Stromal cell of bone marrow (primary cell): ENCODE measurements at regions not wholly inside any gene's neighbourhood (a gene's known extent, or its start where the extent isn't known, plus 50 kb on each side); places are given as distances from the start of the nearest gene placed in this dataset.

Experiments
- DNase-seq: peaks from one replicate; pipeline ENCODE4 v3.0.0-alpha.2; 2012; ENCODE audit warnings: low read depth

DNA sequence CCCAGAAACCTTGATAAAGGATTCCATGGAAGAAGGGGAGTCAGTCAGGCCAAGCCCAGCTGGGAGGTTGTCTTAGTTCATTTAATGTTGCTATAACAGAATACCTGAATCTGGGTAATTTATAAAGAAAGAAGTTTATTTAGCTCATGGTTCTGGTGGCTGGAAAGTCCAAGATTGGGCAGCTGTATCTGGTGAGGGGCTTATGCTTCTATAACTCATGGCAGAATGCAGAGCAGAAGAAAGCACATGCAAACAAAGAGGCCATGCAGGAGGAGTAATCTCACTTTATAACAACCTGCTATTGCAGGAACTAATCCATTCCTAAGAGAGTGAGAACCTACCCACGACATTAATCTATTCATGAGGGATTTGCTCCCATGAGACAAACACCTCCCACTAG lies 54.2 kb upstream of the ANKRD1 start:
- DNase-seq: no peak

DNA sequence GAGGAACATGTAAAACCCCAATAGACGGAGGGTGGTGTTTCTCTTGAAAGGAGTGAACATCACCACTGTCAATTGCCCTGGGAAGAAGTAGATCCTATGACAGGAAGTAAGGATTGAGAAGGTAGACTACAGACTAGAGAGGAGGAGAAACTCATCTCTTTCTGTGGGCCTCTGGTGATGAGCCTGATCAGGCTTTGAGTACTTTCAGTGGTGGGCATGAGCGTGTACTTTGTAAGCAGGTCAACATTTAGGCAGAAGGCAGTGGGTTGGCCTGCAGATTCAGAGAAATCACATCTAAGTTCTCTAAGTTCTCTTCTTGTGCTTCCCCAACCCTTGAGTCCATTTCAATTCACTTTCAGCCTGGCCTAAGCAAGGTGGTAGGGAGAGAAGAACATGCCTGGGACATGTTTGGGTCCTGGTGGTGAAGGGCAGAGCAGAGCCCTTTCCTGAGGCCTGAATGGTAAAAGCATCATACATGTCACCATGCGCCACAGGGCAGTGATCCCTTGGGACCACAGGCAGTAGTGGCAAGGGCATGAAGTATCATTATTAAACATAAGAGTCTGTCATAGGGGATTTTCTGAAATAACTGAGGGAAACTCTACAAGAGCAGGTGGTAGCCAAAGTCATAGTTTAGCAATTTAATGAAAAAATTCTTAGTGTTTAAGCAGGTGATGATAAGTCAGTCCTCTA lies 56.4 kb upstream of the ANKRD1 start:
- no peak for DNase-seq

GRCh38 chr10:90977855-90978486 lies 57.1 kb upstream of the ANKRD1 start:
- DNase-seq: no peak

GRCh38 chr10:90982406-90983008 lies 61.6 kb upstream of the ANKRD1 start:
- no peak for DNase-seq

DNA sequence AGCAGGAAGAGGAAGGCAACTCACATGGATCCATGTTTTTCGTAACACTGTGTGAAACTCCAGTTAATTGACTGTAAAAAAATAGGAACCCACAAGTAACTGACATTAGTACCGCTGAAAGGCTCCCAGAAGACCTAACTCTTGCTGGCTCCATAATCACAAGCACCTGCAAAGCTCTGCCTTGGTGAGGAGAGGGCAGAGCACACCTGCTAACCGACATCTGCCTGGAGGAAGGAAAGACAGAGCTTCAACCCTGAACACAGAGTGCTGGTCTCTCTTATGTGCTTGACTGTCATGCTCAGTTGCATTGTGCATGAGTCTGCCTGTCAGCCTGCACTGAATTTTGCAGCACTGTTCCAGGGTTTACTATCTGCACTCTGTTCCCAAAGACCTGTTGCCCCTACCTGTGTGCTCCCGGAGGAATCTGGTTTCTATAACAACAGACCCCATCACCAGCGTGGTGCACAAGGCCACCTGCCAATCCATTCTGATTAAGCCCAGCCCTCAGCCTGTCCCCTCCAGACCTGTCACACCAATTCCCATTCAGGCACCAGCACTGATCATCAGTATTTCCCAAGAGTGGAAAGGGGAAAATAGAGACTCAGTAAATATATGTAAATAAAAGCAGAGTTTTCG lies 63.1 kb upstream of the ANKRD1 start:
- no peak for DNase-seq

GRCh38 chr10:90984898-90985297 lies 64.0 kb upstream of the ANKRD1 start:
- no peak for DNase-seq

DNA sequence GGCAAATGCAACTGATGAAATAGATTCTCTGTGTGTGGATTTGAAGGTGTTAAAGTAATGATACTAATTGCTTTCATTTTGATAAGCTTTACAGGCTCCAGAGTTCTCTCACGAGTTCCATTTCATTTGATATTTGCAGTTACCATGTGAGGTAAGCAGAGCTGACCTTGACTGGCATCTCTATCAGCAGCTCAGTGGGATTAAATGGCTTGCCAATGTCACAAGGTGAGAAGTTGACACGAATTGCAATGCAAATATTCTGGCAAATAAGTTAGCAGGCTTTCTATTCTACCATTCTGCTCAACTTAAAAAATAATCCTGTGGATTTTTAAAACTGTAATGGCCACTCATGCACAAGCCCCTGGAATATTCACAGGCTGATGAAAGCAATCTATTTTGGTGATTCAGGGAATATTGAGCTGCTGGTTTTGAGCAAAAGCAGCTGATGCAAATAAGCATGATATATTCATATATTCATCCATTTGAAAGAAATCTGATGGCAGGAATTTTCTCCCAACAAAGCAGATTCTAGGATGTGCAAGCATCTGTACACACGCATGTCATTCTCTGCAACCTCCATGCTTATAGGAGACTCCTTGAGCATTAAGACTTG lies 64.5 kb upstream of the ANKRD1 start:
- no peak for DNase-seq

DNA sequence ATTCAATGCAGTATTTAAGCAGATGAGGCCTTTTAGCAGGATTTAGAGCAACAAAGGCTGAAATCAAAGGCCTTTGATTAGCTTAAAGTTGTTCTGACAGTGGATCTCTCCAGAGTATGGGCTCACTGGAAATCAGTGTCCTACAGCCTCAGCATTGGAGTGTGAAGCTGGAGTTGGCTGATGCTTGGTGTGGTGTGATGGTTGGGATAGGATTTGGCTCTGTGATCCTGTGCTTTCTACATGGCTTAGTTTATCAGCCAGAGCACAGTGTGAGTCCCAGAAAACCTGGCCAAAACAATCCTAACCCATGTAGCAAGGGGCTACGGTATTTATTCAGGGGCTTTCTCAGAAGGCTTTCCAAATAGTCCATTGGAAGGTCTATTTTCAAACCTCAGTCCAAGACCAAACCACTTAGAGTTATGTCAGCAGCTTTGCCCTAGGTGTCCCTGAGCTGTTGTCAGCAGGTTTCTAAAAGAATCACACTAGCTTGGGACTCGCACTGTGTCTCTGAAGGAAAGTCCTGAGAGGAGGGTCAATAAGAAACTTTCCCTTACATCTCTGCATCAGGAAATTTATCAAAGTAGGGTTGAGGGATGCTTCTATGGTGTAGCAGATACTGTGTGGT lies 65.4 kb upstream of the ANKRD1 start:
- DNase-seq: no peak

- no peak for DNase-seq
Measured at GRCh38 chr10:90986870-90987269, 66.0 kb upstream of the ANKRD1 start.

DNA sequence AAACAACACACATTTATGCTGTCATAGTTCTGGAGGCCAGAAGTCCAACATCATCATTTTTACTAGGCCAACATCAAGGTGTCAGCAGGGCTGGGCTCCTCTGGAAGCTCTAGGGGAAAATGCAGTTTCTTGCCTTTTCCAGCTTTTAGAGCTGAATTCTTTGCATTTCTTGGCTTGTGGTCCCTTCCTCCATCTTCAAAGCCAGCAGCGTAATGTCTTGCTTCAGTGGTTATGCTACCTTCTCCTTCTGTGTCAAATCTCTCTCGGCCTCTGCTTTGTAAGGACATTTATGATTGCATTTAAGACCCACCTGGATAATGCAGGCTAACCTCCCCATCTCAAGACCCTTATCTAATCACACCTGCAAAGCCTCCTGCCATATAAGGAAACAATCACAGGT lies 66.5 kb upstream of the ANKRD1 start:
- no peak for DNase-seq

DNA sequence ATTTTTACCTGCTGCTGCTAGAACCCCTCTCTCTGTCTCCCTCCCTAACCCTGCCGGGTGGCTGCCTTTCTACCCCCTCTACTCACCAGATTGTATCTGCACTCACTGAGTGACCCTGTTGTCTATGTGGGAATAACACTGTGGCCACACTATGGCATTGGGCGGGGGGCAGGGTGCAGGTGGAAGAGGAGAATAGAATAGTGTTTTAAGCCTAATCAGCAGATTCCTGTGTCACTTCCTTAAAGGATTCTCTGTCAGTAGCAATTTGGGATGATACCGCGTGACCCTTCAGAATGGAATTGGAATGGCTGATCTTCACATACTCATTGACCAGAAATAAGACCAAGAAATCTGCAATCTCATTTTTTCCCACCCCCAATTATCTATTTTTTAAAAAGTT lies 67.1 kb upstream of the ANKRD1 start:
- DNase-seq: no peak

DNA sequence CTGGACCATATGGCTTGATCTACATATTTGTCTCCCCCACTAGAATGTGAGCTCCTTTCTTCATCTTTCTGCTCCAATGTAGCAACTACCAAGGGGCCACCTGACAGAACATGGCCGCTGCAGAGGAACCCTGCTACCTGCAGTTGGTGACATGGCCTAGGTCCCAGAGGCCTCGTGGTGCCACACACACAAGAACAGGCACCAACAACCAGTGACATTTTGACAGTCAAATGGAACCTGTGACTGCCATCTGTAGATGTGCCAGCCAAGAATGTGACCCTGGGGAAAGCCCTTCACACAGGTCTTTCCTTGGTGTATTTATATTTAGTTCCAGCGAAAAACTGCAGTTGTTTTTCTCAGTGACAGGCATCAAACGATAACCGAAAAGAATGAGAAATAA lies 67.9 kb upstream of the ANKRD1 start:
- DNase-seq: no peak

- no peak for DNase-seq
Measured at GRCh38 chr10:90989378-90989777, 68.5 kb upstream of the ANKRD1 start.

GRCh38 chr10:90992462-90992861 lies 71.6 kb upstream of the ANKRD1 start:
- DNase-seq: no peak

DNA sequence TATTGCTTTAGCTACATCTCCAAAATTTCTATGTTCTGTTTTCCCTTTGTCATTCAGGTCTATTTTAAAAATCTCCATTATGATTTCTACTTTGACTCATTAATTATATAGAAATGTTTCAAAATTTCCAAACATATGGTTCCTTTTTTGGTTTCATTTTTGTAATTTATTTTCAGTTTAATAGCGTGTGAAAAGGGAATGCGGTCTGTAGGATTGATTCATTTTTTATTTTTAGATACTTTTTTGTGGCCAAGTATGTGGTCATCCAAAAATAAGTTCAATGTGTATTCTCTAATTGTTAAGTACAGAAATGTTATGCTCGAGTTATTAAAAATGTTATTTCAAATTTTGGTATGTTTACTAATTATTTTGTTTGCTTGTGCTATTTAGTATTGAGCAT lies 72.5 kb upstream of the ANKRD1 start:
- no peak for DNase-seq

- no peak for DNase-seq
Measured at GRCh38 chr10:90997670-90998069, 76.8 kb upstream of the ANKRD1 start.

GRCh38 chr10:90998733-90999511 lies 78.0 kb upstream of the ANKRD1 start:
- no peak for DNase-seq

DNA sequence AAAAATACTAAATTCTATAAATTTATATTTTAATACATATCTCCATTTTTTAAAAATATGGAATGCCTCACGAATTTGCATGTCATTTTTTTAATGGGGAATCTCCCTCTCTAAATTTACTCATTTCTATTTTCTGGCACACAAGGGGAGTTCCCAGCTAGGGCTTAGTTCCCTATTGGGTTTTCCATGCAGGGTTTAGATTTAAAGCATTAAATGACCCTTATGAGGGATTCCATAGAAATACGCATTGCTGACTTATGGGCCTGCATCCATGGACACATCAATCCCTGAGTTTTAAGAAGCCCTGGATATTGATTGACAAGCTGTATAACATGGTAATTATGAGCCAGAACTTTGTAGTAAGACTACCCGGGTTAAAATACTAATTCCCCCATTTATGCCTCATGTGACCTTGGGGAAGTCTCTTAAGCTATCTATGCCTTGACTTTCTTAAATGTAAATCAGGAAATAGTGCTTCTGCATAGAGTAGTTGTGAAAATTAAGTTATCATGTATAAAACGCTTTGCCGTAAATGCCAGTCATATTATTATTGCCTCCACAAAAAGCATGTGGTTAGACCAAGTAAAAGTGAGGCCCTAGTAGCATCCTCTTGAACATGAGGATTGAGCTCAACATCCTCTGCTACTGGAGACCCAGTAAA lies 78.8 kb upstream of the ANKRD1 start:
- no peak for DNase-seq

- DNase-seq: no peak
Measured at GRCh38 chr10:91000470-91000869, 79.6 kb upstream of the ANKRD1 start.

GRCh38 chr10:91000985-91001384 lies 80.1 kb upstream of the ANKRD1 start:
- no peak for DNase-seq

DNA sequence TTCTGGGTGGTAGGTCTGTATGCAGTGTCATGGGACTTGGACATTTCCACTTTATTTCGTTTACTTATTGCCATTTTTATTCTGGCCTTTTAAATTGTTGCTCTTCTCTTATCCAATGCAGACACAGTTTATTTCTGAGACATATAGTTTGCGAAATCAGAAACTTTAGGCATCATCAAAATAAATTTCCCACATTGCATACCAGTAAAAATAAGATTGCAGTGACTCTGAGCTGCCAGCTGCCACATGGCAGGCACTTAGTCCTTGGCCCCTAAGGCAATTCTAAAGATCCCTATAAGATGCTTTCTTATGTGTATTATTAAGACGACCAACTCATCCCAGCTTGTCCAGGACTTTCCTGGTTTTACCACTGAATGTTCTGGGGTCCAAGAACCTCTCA lies 81.8 kb upstream of the ANKRD1 start:
- no peak for DNase-seq
